ENCODE measurements at regions not wholly inside any gene's neighbourhood (a gene's known extent, or its start where the extent isn't known, plus 50 kb on each side); places are given as distances from the start of the nearest gene placed in this dataset.
"Not testable (repeated sequence)": the region's sequence is repeated elsewhere in the genome, so short reads cannot be mapped to it uniquely, and the experiment has no call there.

- no peak for DNase-seq (ENCODE audit: low spot score)
Measured at GRCh38 chr6:133756078-133756695, 132.7 kb upstream of the TCF21 start.

GRCh38 chr6:133757335-133757734, 131.6 kb upstream of the TCF21 start:
- DNase-seq (ENCODE audit: low spot score) = no peak

GRCh38 chr6:133758815-133759335, 130.0 kb upstream of the TCF21 start:
- DNase-seq (ENCODE audit: low spot score) = no peak

GRCh38 chr6:133759524-133759923, 129.4 kb upstream of the TCF21 start:
- no peak for DNase-seq (ENCODE audit: low spot score)

- DNase-seq (ENCODE audit: low spot score) = no peak
Measured at GRCh38 chr6:133761706-133762105, 127.2 kb upstream of the TCF21 start.

- DNase-seq (ENCODE audit: low spot score) = no peak
Measured at GRCh38 chr6:133764008-133764753, 124.7 kb upstream of the TCF21 start.

GRCh38 chr6:133764754-133765208, 124.1 kb upstream of the TCF21 start:
- no peak for DNase-seq (ENCODE audit: low spot score)

GRCh38 chr6:133767357-133767970, 121.4 kb upstream of the TCF21 start:
- no peak for DNase-seq (ENCODE audit: low spot score)

GRCh38 chr6:133768656-133769295, 120.1 kb upstream of the TCF21 start:
- DNase-seq (ENCODE audit: low spot score) = no peak

- no peak for DNase-seq (ENCODE audit: low spot score)
Measured at GRCh38 chr6:133769463-133769862, 119.5 kb upstream of the TCF21 start.

- no peak for DNase-seq (ENCODE audit: low spot score)
Measured at GRCh38 chr6:133772567-133772966, 116.3 kb upstream of the TCF21 start.

- no peak for DNase-seq (ENCODE audit: low spot score)
Measured at GRCh38 chr6:133773776-133774175, 115.1 kb upstream of the TCF21 start.

- DNase-seq (ENCODE audit: low spot score) = peak; percentile 32
Measured at GRCh38 chr6:133774356-133774755, 114.6 kb upstream of the TCF21 start.

- no peak for DNase-seq (ENCODE audit: low spot score)
Measured at GRCh38 chr6:133778414-133779130, 110.3 kb upstream of the TCF21 start.

- DNase-seq (ENCODE audit: low spot score) = no peak
Measured at GRCh38 chr6:133779916-133780695, 108.8 kb upstream of the TCF21 start.

- DNase-seq (ENCODE audit: low spot score) = no peak
Measured at GRCh38 chr6:133786016-133786415, 102.9 kb upstream of the TCF21 start.

- DNase-seq (ENCODE audit: low spot score) = no peak
Measured at GRCh38 chr6:133787122-133787521, 101.8 kb upstream of the TCF21 start.

GRCh38 chr6:133787859-133788505, 100.9 kb upstream of the TCF21 start:
- DNase-seq (ENCODE audit: low spot score) = no peak

- no peak for DNase-seq (ENCODE audit: low spot score)
Measured at GRCh38 chr6:133788556-133788955, 100.4 kb upstream of the TCF21 start.

- not testable (repeated sequence) for DNase-seq (ENCODE audit: low spot score)
Measured at GRCh38 chr6:133789449-133789848, 99.5 kb upstream of the TCF21 start.

Measured in activated CD4-positive, alpha-beta T cell treated with anti-CD3 and anti-CD28 coated beads, Interleukin-2, Interleukin-4, amounts not matched to agents 100 ng/mL and 50 ng/mL, durations not matched to agents 16 hours and 8 hours (primary cell).